Endothelial cell (in vitro differentiated cells): ENCODE measurements at regions not wholly inside any gene's neighbourhood (a gene's known extent, or its start where the extent isn't known, plus 50 kb on each side); places are given as distances from the start of the nearest gene placed in this dataset.
A peak's percentile ranks its signal among the peaks of the same experiment; 100 is the strongest.

Experiments used
- DNase-seq: peaks from one replicate; pipeline ENCODE4 v3.0.0; 2021; ENCODE audit warnings: low spot score
- H3K27ac Mint-ChIP-seq: one replicate; pipeline ENCODE4 v1.8.0; 2021; ENCODE audit warnings: mixed read lengths, inconsistent platforms; ENCODE audit not compliant: unreplicated experiment
- H3K27me3 Mint-ChIP-seq: one replicate; pipeline ENCODE4 v1.8.0; 2021; ENCODE audit warnings: mild to moderate bottlenecking, moderate library complexity, mixed read lengths, inconsistent platforms; ENCODE audit not compliant: unreplicated experiment
- H3K36me3 Mint-ChIP-seq: one replicate; pipeline ENCODE4 v1.8.0; 2021; ENCODE audit warnings: mild to moderate bottlenecking, low read depth, mixed read lengths, inconsistent platforms; ENCODE audit not compliant: unreplicated experiment
- H3K4me1 Mint-ChIP-seq: one replicate; pipeline ENCODE4 v1.8.0; 2021; ENCODE audit warnings: mild to moderate bottlenecking, mixed read lengths, inconsistent platforms; ENCODE audit not compliant: unreplicated experiment
- H3K4me3 Mint-ChIP-seq: one replicate; pipeline ENCODE4 v1.8.0; 2021; ENCODE audit warnings: mild to moderate bottlenecking, mixed read lengths, inconsistent platforms; ENCODE audit not compliant: unreplicated experiment
- H3K9me3 Mint-ChIP-seq: one replicate; pipeline ENCODE4 v1.8.0; 2021; ENCODE audit warnings: mixed read lengths, inconsistent platforms; ENCODE audit not compliant: unreplicated experiment
- TF ChIP-seq, protein P1 (sequence below): fragments of 200-600 bp; sonication (generic); IDR thresholded peaks from one replicate; pipeline ENCODE4 v1.5.0; 2021; ENCODE audit warnings: antibody characterized with exemption; ENCODE audit not compliant: unreplicated experiment

DNA sequence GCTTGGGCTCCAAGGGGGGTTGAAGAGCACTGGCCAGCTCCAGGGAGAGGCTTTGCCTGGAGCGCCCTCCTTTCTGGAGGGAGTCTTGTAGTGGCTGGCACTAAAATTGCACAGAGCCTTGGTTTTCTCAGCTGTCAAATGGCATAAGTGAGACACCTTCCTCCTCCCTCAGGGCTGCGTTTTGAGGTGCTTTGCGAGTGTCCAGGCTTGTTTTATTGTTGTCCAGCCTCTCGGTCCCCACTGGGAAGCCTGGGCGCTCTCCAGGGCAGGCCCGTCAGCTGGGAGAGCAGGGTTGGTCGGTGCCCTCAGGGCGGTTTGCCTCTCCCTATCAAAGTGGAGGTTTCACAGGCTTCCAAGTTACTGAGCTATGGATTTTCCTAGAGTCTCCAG is 149.3 kb upstream of the B3GAT1 start:
- H3K4me1 Mint-ChIP-seq: peaks cover 14% of the 10 kb centered on the region
- DNase-seq: no peak
- TF ChIP-seq, protein P1, sequence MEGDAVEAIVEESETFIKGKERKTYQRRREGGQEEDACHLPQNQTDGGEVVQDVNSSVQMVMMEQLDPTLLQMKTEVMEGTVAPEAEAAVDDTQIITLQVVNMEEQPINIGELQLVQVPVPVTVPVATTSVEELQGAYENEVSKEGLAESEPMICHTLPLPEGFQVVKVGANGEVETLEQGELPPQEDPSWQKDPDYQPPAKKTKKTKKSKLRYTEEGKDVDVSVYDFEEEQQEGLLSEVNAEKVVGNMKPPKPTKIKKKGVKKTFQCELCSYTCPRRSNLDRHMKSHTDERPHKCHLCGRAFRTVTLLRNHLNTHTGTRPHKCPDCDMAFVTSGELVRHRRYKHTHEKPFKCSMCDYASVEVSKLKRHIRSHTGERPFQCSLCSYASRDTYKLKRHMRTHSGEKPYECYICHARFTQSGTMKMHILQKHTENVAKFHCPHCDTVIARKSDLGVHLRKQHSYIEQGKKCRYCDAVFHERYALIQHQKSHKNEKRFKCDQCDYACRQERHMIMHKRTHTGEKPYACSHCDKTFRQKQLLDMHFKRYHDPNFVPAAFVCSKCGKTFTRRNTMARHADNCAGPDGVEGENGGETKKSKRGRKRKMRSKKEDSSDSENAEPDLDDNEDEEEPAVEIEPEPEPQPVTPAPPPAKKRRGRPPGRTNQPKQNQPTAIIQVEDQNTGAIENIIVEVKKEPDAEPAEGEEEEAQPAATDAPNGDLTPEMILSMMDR: no peak
- H3K9me3 Mint-ChIP-seq: no peaks in the 10 kb centered on the region
- no peak overlapping the region for H3K4me3 Mint-ChIP-seq
- no peak overlapping the region for H3K27ac Mint-ChIP-seq
- no peaks in the 10 kb centered on the region for H3K36me3 Mint-ChIP-seq
- H3K27me3 Mint-ChIP-seq: peaks cover 3% of the 10 kb centered on the region

DNA sequence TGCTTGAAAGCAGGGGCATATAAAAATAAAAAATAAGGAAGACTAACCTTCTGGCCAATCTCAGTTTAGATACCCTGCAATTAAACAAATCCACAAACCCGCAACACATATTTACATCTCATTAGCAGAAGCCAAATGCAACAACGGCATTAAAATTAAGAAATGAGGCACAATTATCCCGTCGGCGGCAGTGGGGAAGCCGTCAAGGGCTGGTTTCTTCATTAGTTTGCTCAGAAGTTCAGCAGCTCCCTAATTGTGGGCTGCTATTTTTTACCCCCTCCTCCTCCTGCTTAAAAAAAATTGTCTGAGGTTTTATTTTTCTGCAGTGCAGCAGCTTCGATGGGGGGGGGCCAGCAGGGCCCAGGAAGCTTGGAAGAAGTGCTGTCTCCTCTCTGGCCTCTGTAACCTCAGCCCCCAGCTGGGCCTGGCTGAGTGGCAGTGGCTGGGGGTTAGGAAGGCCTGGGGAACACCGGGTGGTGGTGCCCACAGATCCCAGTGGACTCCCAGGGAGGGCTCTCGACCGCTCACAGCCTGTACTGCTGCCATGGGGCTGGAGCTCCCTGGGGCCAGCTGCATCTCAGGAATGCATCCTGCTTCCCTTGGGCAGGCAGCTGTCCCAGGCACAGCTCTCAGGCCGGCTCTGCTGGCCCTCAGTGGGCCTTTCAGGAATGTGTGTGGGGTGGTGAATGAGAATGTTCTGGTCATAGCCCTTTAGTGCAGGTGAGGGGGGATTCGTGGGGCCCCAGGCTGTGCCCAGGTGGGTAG is 148.7 kb upstream of the B3GAT1 start:
- H3K36me3 Mint-ChIP-seq: no peaks in the 10 kb centered on the region
- H3K4me1 Mint-ChIP-seq: peaks cover 14% of the 10 kb centered on the region
- no peaks in the 10 kb centered on the region for H3K9me3 Mint-ChIP-seq
- no peak overlapping the region for H3K4me3 Mint-ChIP-seq
- no peak overlapping the region for H3K27ac Mint-ChIP-seq
- peaks cover 3% of the 10 kb centered on the region for H3K27me3 Mint-ChIP-seq
- TF ChIP-seq, protein P1: no peak
- peak; percentile 25 for DNase-seq

DNA sequence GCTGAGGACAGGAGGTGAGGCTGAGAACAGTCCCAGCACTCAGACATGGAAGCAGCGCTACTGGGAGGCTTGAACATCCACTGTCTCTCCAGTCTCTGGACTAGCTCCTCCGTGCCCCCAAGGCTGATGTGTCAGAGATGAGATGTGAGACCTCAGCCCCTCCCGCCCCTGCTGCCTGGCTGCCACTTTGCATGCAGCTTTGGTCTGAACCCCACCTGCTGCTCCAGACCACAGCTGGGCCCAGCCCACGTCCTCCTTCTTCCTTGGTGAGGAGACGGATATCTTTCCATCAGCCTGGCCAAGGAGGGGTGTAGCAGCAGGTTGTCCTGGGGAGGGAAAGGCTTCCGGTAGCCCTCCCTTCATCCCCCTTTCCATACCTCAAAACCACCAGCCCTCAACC is 148.0 kb upstream of the B3GAT1 start:
- TF ChIP-seq, protein P1: no peak
- no peak overlapping the region for H3K27ac Mint-ChIP-seq
- peaks cover 3% of the 10 kb centered on the region for H3K27me3 Mint-ChIP-seq
- no peak overlapping the region for H3K4me3 Mint-ChIP-seq
- peaks cover 14% of the 10 kb centered on the region for H3K4me1 Mint-ChIP-seq
- H3K36me3 Mint-ChIP-seq: no peaks in the 10 kb centered on the region
- no peaks in the 10 kb centered on the region for H3K9me3 Mint-ChIP-seq
- no peak for DNase-seq

DNA sequence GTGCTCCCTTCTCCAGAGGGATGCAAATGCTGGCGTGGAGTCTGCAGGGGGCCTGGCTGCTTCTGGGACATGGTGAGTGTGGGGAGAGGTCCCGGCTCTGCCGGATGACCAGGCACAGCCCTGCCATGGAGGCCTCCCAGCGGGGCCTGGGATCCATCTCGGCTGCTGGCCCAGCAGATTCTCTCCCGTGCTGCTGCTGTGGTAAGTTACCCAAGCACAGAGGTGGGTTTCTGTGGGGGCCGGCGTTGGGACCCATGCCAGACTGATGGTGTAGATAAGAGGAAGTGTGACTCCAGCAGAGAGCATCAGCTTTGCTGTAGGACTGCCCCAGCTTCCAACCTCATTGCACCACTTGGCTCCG is 147.5 kb upstream of the B3GAT1 start:
- Mint-ChIP-seq H3K36me3 (no peaks in the 10 kb centered on the region), H3K27me3 (peaks cover 3% of the 10 kb centered on the region), H3K4me1 (peaks cover 14% of the 10 kb centered on the region), H3K27ac (no peak overlapping the region), H3K4me3 (no peak overlapping the region), H3K9me3 (no peaks in the 10 kb centered on the region)
- TF ChIP-seq, protein P1: no peak
- no peak for DNase-seq

GRCh38 chr11:134558916-134559601 is 147.0 kb upstream of the B3GAT1 start:
- H3K36me3 Mint-ChIP-seq: no peaks in the 10 kb centered on the region
- H3K27ac Mint-ChIP-seq: no peak overlapping the region
- peaks cover 14% of the 10 kb centered on the region for H3K4me1 Mint-ChIP-seq
- no peak overlapping the region for H3K4me3 Mint-ChIP-seq
- TF ChIP-seq, protein P1: no peak
- no peaks in the 10 kb centered on the region for H3K9me3 Mint-ChIP-seq
- H3K27me3 Mint-ChIP-seq: peaks cover 3% of the 10 kb centered on the region
- DNase-seq: no peak
